ENCODE measurements at regions not wholly inside any gene's neighbourhood (a gene's known extent, or its start where the extent isn't known, plus 50 kb on each side); places are given as distances from the start of the nearest gene placed in this dataset.
A peak's percentile ranks its signal among the peaks of the same experiment; 100 is the strongest.

DNA sequence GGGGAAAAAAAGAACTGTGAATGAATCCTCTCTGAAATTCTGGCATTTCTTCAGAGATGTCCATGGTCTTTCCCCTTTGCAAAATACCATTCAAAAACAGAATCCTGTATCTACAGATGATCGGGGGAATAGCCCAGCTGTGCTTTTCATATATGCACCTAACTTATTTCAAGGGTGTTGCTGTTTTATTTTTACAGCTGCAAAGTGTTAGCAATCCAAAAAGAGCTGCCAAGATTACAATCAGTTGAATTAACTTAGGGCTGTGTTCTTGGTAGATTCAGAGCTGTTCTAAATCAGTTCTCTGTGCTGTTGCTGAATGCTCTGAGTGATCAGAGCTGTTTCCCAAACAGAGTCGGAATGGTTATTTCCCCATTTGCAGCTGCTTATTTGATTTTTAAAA is 175.7 kb upstream of the SEMA6D start:
- peaks cover 0 to 3% (median 0%) of the 10 kb centered on the region in 5 experiments for H3K9me3 ChIP-seq (ENCODE audit: control extremely low read depth in 1 of 5, control insufficient read depth in 4 of 5, insufficient read depth in 2 of 5, low read depth in 1 of 5, low read length in 4 of 5)
- CTCF ChIA-PET = no interaction called here
- H3K27me3 ChIP-seq (replicated peaks in 2 of 5; ENCODE audit: control insufficient read depth in 4 of 5, insufficient read depth in 5 of 5, low read length in 4 of 5) = peaks cover 0 to 8% (median 2%) of the 10 kb centered on the region in 5 experiments
- no CpG with 5 or more reads among the region's 2 CpGs for WGBS (ENCODE audit: insufficient coverage)
- no peaks in the 10 kb centered on the region for H3K36me3 ChIP-seq (ENCODE audit: control insufficient read depth in 4 of 4, insufficient read depth in 4 of 4, low read length in 3 of 4)
- H3K27ac ChIP-seq (ENCODE audit: insufficient read depth in 1 of 2, low read depth in 1 of 2, low read length in 2 of 2, poor library complexity in 1 of 2, severe bottlenecking in 2 of 2) = no peak overlapping the region
- no peak overlapping the region for H3K4me3 ChIP-seq (ENCODE audit: control insufficient read depth in 1 of 7, extremely low read depth in 1 of 7, insufficient read depth in 4 of 7, low read depth in 2 of 7, low read length in 6 of 7)
- POLR2A ChIA-PET = no interaction called here
- DNase-seq = no peak
- H3K4me1 ChIP-seq (ENCODE audit: control extremely low read depth in 1 of 4, control insufficient read depth in 4 of 4, insufficient read depth in 4 of 4, low read length in 3 of 4) = no peaks in the 10 kb centered on the region

- POLR2A ChIA-PET = no interaction called here
- Histone ChIP-seq H3K27ac (ENCODE audit: insufficient read depth in 1 of 2, low read depth in 1 of 2, low read length in 2 of 2, poor library complexity in 1 of 2, severe bottlenecking in 2 of 2) (no peak overlapping the region), H3K4me1 (ENCODE audit: control extremely low read depth in 1 of 4, control insufficient read depth in 4 of 4, insufficient read depth in 4 of 4, low read length in 3 of 4) (no peaks in the 10 kb centered on the region), H3K36me3 (ENCODE audit: control insufficient read depth in 4 of 4, insufficient read depth in 4 of 4, low read length in 3 of 4) (no peaks in the 10 kb centered on the region), H3K27me3 (replicated peaks in 2 of 5; ENCODE audit: control insufficient read depth in 4 of 5, insufficient read depth in 5 of 5, low read length in 4 of 5) (peaks cover 0 to 6% (median 0%) of the 10 kb centered on the region in 5 experiments), H3K4me3 (ENCODE audit: control insufficient read depth in 1 of 7, extremely low read depth in 1 of 7, insufficient read depth in 4 of 7, low read depth in 2 of 7, low read length in 6 of 7) (no peak overlapping the region), H3K9me3 (ENCODE audit: control extremely low read depth in 1 of 5, control insufficient read depth in 4 of 5, insufficient read depth in 2 of 5, low read depth in 1 of 5, low read length in 4 of 5) (peaks cover 0 to 3% (median 0%) of the 10 kb centered on the region in 5 experiments)
- WGBS (ENCODE audit: insufficient coverage) = 71% methylated on average over 1 of the region's 2 CpGs
- DNase-seq = no peak
- CTCF ChIA-PET = interaction anchor here (0.6 kb wide), 1 partner anchor 14 kb away, joined by 3 read pairs; no protein-coding TSS in a partner anchor
Measured at GRCh38 chr15:47542312-47542989, 174.9 kb upstream of the SEMA6D start.

GRCh38 chr15:47548231-47548630 is 169.1 kb upstream of the SEMA6D start:
- CTCF ChIA-PET = interaction anchor here (1.2 kb wide), 1 partner anchor 145 kb away, joined by 4 read pairs; no protein-coding TSS in a partner anchor
- Histone ChIP-seq H3K4me1 (ENCODE audit: control extremely low read depth in 1 of 4, control insufficient read depth in 4 of 4, insufficient read depth in 4 of 4, low read length in 3 of 4) (peaks cover 0 to 1% (median 0%) of the 10 kb centered on the region in 4 experiments), H3K27ac (ENCODE audit: insufficient read depth in 1 of 2, low read depth in 1 of 2, low read length in 2 of 2, poor library complexity in 1 of 2, severe bottlenecking in 2 of 2) (no peak overlapping the region), H3K4me3 (ENCODE audit: control insufficient read depth in 1 of 7, extremely low read depth in 1 of 7, insufficient read depth in 4 of 7, low read depth in 2 of 7, low read length in 6 of 7) (no peak overlapping the region), H3K9me3 (ENCODE audit: control extremely low read depth in 1 of 5, control insufficient read depth in 4 of 5, insufficient read depth in 2 of 5, low read depth in 1 of 5, low read length in 4 of 5) (no peaks in the 10 kb centered on the region), H3K36me3 (ENCODE audit: control insufficient read depth in 4 of 4, insufficient read depth in 4 of 4, low read length in 3 of 4) (no peaks in the 10 kb centered on the region), H3K27me3 (replicated peaks in 2 of 5; ENCODE audit: control insufficient read depth in 4 of 5, insufficient read depth in 5 of 5, low read length in 4 of 5) (no peaks in the 10 kb centered on the region)
- 100% methylated on average over 1 of the region's 1 CpG for whole genome bisulfite sequencing (ENCODE audit: insufficient coverage)
- POLR2A ChIA-PET = no interaction called here
- DNase-seq = peak in 1 of 3 donors; percentile 1

- Histone ChIP-seq H3K27ac (ENCODE audit: insufficient read depth in 1 of 2, low read depth in 1 of 2, low read length in 2 of 2, poor library complexity in 1 of 2, severe bottlenecking in 2 of 2) (no peak overlapping the region), H3K4me1 (ENCODE audit: control extremely low read depth in 1 of 4, control insufficient read depth in 4 of 4, insufficient read depth in 4 of 4, low read length in 3 of 4) (peaks cover 0 to 1% (median 0%) of the 10 kb centered on the region in 4 experiments), H3K36me3 (ENCODE audit: control insufficient read depth in 4 of 4, insufficient read depth in 4 of 4, low read length in 3 of 4) (no peaks in the 10 kb centered on the region), H3K9me3 (ENCODE audit: control extremely low read depth in 1 of 5, control insufficient read depth in 4 of 5, insufficient read depth in 2 of 5, low read depth in 1 of 5, low read length in 4 of 5) (no peaks in the 10 kb centered on the region), H3K4me3 (ENCODE audit: control insufficient read depth in 1 of 7, extremely low read depth in 1 of 7, insufficient read depth in 4 of 7, low read depth in 2 of 7, low read length in 6 of 7) (no peak overlapping the region), H3K27me3 (replicated peaks in 2 of 5; ENCODE audit: control insufficient read depth in 4 of 5, insufficient read depth in 5 of 5, low read length in 4 of 5) (no peaks in the 10 kb centered on the region)
- ChIA-PET CTCF (no interaction called here), POLR2A (no interaction called here)
- DNase-seq = no peak
- WGBS (ENCODE audit: insufficient coverage) = 74% methylated on average over 3 of the region's 3 CpGs
Measured at GRCh38 chr15:47548986-47549385, 168.3 kb upstream of the SEMA6D start.

DNA sequence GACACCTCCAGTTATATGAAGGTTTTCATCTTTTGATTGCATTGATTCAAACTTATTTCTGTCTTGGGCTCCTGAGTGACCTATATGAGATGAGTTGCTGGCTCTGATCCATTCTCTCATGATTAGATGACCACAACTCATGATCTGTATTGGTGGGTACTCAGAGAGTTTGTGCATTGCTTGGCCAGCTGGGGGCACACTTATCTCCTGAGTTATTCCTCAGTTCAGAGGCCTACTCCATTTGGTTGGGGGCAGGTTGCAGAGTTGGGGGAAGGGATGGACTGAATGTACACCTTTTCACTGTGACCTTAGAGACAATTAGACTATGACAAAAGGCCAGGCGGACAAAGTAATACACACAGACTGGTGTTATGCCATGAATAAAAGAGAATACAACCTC is 166.2 kb upstream of the SEMA6D start:
- peaks cover 0 to 1% (median 0%) of the 10 kb centered on the region in 4 experiments for H3K4me1 ChIP-seq (ENCODE audit: control extremely low read depth in 1 of 4, control insufficient read depth in 4 of 4, insufficient read depth in 4 of 4, low read length in 3 of 4)
- ChIA-PET CTCF (interaction anchor here (1.3 kb wide), 1 partner anchor 71 kb away, joined by 3 read pairs; no protein-coding TSS in a partner anchor), POLR2A (no interaction called here)
- no peaks in the 10 kb centered on the region for H3K27me3 ChIP-seq (replicated peaks in 2 of 5; ENCODE audit: control insufficient read depth in 4 of 5, insufficient read depth in 5 of 5, low read length in 4 of 5)
- H3K27ac ChIP-seq (ENCODE audit: insufficient read depth in 1 of 2, low read depth in 1 of 2, low read length in 2 of 2, poor library complexity in 1 of 2, severe bottlenecking in 2 of 2) = no peak overlapping the region
- H3K9me3 ChIP-seq (ENCODE audit: control extremely low read depth in 1 of 5, control insufficient read depth in 4 of 5, insufficient read depth in 2 of 5, low read depth in 1 of 5, low read length in 4 of 5) = no peaks in the 10 kb centered on the region
- H3K36me3 ChIP-seq (ENCODE audit: control insufficient read depth in 4 of 4, insufficient read depth in 4 of 4, low read length in 3 of 4) = no peaks in the 10 kb centered on the region
- WGBS (ENCODE audit: insufficient coverage) = 100% methylated on average over 1 of the region's 1 CpG
- H3K4me3 ChIP-seq (ENCODE audit: control insufficient read depth in 1 of 7, extremely low read depth in 1 of 7, insufficient read depth in 4 of 7, low read depth in 2 of 7, low read length in 6 of 7) = no peak overlapping the region
- no peak for DNase-seq

- H3K4me1 ChIP-seq (ENCODE audit: control extremely low read depth in 1 of 4, control insufficient read depth in 4 of 4, insufficient read depth in 4 of 4, low read length in 3 of 4) = peaks cover 0 to 1% (median 0%) of the 10 kb centered on the region in 4 experiments
- H3K27ac ChIP-seq (ENCODE audit: insufficient read depth in 1 of 2, low read depth in 1 of 2, low read length in 2 of 2, poor library complexity in 1 of 2, severe bottlenecking in 2 of 2) = no peak overlapping the region
- no peak for DNase-seq
- WGBS (ENCODE audit: insufficient coverage) = no CpG with 5 or more reads among the region's 2 CpGs
- no peaks in the 10 kb centered on the region for H3K36me3 ChIP-seq (ENCODE audit: control insufficient read depth in 4 of 4, insufficient read depth in 4 of 4, low read length in 3 of 4)
- no peaks in the 10 kb centered on the region for H3K9me3 ChIP-seq (ENCODE audit: control extremely low read depth in 1 of 5, control insufficient read depth in 4 of 5, insufficient read depth in 2 of 5, low read depth in 1 of 5, low read length in 4 of 5)
- POLR2A ChIA-PET = no interaction called here
- H3K27me3 ChIP-seq (replicated peaks in 2 of 5; ENCODE audit: control insufficient read depth in 4 of 5, insufficient read depth in 5 of 5, low read length in 4 of 5) = no peaks in the 10 kb centered on the region
- CTCF ChIA-PET = interaction anchor here (1.3 kb wide), 1 partner anchor 70 kb away, joined by 3 read pairs; no protein-coding TSS in a partner anchor
- no peak overlapping the region for H3K4me3 ChIP-seq (ENCODE audit: control insufficient read depth in 1 of 7, extremely low read depth in 1 of 7, insufficient read depth in 4 of 7, low read depth in 2 of 7, low read length in 6 of 7)
Measured at GRCh38 chr15:47551546-47551945, 165.8 kb upstream of the SEMA6D start.

- Histone ChIP-seq H3K4me1 (ENCODE audit: control extremely low read depth in 1 of 4, control insufficient read depth in 4 of 4, insufficient read depth in 4 of 4, low read length in 3 of 4) (peaks cover 0 to 1% (median 0%) of the 10 kb centered on the region in 4 experiments), H3K36me3 (ENCODE audit: control insufficient read depth in 4 of 4, insufficient read depth in 4 of 4, low read length in 3 of 4) (no peaks in the 10 kb centered on the region), H3K27me3 (replicated peaks in 2 of 5; ENCODE audit: control insufficient read depth in 4 of 5, insufficient read depth in 5 of 5, low read length in 4 of 5) (peaks cover 0 to 2% (median 0%) of the 10 kb centered on the region in 5 experiments), H3K27ac (ENCODE audit: insufficient read depth in 1 of 2, low read depth in 1 of 2, low read length in 2 of 2, poor library complexity in 1 of 2, severe bottlenecking in 2 of 2) (no peak overlapping the region), H3K9me3 (ENCODE audit: control extremely low read depth in 1 of 5, control insufficient read depth in 4 of 5, insufficient read depth in 2 of 5, low read depth in 1 of 5, low read length in 4 of 5) (no peaks in the 10 kb centered on the region), H3K4me3 (ENCODE audit: control insufficient read depth in 1 of 7, extremely low read depth in 1 of 7, insufficient read depth in 4 of 7, low read depth in 2 of 7, low read length in 6 of 7) (no peak overlapping the region)
- 100% methylated on average over 6 of the region's 10 CpGs for WGBS (ENCODE audit: insufficient coverage)
- POLR2A ChIA-PET = no interaction called here
- DNase-seq = no peak
- CTCF ChIA-PET = no interaction called here
Measured at GRCh38 chr15:47552978-47553608, 164.2 kb upstream of the SEMA6D start.

All from common myeloid progenitor, CD34-positive (primary cell).